ENCODE measurements at regions not wholly inside any gene's neighbourhood (a gene's known extent, or its start where the extent isn't known, plus 50 kb on each side); places are given as distances from the start of the nearest gene placed in this dataset.

DNA sequence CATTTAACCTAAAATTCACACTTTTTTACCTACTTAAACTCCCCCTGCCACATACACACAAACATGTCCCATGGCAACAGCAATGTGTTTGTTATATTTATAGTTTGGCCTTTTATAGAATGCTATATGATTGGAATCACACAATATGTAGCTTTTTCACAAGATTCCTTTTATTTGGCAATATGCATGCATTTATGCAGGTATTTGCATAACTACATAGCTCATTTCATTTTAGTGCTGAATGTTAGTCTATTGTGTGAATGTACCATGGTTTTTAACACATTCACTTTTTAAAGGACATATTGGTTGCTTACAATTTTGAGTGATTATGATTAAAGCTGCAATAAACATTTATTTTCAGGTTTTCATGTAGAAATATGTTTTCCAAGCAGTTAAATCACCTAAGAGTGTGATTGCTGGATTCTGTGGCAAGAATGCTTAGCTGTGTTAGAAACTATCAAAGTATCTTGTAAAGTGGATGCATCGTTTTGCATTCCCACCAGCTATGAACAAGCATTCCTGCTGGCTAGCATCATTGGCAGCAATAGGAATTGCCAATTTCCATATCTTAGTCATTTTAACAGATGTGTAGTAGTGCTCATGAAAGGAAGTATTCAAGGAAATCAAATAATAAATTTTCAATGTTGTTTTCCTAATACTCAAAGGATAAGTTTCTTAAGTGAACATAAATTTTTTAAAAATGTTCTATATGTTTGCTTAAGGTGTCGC is 557.0 kb downstream of the SLITRK1 start:
- DNase-seq, result no peak

DNA sequence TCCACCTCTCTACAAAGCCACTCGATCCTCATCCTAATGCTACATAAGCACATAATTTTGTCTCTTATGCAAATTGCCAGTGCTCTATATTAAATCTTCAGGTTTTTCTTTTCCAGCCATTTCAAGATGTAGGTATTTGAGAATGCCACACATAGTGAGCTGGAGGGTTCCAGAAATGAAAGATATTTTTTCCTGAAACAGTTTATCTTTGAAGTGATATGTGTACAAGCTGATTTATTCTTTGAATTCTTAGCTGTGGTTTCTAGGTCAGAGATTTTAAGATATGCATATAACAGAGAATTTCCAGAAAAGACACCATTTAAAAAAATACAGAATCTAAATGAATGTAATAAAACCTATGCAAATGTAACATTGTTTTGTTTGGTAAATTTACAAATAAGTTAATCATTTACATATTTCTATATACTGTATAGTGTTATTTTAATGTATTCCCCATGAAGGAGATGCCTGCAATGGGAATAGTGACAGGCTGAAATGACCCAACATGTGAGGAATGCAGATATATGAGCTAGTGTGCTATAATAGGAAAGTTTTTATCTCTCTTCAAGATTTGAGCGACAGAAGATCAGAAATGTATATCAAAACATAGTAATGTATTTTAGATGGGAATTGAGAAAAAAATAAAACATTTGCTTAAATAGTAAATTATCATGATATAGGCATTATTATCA is 570.2 kb downstream of the SLITRK1 start:
- no peak for DNase-seq

DNA sequence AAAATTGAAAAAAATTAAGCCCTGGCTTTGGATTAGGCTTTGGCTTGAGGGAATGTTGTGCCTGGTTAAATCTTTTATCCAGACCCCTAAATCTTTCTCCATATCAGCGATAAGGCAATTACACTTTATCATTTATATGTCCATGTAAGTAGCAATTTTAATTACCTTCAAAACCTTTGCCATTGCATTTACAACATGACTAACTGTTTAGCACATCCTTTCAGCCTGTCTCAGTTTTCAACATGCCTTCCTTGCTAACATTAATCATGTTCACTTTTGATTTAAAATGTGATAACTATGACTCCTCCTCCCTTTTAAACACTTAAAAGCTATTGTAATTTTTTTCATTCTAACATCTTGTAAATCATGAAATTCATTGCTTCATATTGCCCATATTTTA is 583.7 kb downstream of the SLITRK1 start:
- no peak for DNase-seq

DNA sequence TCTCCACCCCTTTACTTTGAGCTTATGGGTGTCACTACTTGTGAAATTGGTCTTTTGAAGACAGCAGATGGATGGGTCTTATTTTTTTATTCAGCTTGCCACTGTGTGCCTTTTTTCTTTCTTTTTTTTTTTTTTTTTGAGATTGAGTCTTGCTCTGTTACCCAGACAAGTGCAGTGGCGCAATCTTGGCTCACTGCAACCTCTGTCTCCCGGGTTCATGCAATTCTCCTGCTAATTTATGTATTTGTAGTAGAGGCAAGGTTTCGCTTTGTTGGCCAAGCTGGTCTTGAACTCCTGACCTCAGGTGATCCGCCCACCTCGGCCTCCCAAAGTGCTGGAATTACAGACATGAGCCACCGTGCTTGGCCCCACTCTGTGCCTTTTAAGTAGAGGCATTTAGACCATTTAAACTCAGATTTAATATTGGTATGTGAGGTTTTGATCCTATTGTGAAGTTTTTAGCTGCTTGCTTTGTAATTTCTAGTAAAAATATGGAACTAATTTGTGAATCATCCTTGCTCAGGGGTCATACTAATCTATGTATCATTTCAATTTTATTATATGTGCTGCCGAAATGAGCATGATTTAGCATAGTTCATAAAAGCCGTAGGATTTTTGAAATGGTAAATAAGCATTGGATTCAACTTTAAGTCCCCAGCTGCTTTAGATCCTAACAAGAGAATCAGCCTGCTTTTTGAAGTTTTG is 584.5 kb downstream of the SLITRK1 start:
- no peak for DNase-seq

DNA sequence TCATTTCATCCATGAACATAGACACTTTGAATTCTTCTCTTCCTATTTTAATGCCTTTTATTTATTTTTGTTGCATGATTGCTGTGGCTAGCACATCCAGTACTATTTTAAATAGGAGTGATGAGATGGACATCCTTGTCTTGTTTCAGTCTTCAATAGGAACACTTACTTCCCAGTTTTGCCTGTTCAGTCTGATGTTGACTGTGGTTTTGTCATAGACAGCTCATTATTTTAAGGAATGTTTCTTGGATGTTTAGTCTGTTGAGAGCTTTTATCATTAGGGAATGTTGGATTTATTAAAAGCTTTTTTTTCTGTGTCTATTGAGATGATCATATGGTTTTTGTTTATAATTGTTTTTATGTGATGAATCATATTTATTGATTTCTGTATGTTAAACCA is 586.6 kb downstream of the SLITRK1 start:
- DNase-seq, result no peak

DNA sequence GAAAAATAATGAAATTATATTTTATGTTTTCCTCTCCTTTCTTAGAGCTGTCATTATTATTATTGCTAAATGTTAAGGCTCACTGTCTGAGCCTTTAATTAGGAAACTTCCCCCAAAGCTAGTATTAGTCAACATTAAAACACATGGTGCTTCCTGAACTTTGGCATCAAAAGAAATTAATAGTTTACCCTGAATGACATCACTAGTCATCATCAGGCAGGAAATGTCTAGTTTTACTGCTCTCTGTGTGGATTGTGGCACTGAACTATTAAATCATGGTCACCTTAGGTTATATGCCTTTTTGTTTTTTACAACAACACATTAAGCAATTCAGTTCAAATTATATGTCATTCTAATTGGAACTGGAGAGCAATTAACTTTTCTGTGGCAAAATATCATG is 595.5 kb downstream of the SLITRK1 start:
- no peak for DNase-seq

DNA sequence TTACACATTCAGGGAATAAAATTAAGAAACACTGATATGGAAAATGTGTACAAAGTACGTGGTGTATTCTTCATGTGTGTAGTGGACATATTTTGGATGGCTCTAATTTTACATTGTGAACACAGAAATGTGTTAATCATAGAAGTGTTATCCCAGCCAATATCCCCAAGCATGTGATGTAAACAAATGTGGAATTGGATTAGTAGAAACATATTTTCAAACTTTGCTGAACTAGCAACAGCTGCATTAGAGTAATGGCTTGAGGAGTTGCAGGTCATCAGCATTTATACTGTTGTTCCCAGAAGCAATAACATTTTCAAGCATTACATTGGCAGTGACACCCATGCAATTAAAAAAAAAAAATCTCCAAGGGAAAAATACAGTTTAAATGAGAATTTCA is 600.6 kb downstream of the SLITRK1 start:
- no peak for DNase-seq

DNA sequence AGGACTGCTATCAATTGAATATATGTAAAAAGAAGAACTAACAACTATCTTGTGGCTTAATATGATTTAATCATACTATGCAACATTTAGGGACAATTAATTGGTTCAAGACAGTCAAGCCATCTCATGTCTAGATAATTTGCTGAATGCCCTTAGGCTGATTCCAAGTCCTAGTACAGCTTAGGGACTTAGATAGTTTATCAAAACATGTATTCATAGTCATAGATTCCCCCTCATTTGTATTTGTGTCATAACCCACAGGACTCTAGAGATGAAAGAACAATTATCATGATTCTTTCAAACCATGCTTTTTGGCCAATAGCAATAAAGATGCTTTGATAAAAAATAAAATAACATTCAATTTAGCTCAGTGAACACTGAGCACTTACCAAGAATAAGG is 607.6 kb downstream of the SLITRK1 start:
- DNase-seq, result no peak

DNA sequence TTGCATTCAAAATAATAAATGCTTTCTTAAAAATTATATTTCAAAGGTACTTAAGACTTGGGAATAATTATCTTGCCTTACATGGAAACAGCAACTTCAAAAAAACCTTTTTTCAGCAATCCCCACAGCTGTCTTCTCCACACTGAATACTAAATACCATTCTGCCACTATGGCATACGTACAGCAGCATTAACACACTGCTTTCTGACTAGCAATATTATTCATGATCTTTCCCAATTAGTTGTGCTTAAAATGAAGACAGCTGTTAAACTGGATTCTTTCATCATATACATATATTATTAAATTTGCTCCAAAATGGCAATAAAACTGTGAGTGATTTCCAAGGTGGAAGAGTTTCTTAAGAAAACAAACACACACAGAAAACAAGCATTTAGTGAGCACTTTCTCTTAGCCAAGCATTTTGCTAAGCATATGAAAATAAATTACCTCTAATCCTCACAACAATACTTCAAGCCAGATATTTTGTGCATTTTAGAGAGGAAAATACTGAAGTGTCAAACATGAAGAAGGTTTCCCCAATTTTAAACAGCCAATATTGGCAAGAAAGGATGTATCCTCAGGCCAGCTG is 609.5 kb downstream of the SLITRK1 start:
- DNase-seq, result no peak

DNA sequence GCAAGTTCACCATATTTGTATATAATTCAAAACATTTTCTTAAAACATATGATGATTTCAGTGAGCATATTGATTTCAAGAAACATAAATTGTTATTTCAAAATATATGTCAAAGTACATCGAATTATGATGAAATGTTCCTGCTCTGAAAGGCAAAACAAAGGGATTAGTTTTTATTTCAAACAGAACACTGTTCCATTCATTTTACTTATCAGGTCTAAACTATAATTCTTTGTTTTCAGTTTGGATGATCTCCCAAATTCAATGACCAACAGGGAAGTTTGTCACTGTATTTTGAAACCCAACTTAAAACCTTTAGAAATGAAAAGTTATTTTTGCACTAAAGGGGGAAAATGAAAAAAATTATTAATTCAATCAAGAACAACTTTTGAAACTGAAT is 610.2 kb downstream of the SLITRK1 start:
- no peak for DNase-seq

DNA sequence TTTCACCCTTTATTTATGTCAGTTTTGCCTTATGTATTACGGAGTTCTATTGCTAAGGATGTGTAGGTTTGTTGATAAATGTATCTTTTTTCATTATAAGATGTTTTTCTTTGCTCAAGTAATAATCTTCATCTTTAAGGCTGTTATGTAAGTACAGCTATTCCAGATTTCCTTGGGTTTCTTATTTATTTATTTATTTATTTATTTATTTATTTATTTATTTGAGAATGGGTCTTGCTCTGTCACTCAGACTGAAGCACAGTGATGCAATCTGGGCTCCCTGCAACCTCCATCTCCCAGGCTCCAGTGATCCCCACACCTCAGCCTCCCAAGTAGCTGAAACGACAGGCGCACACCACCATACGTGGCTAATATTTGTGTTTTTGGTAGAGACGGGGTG is 617.0 kb downstream of the SLITRK1 start:
- DNase-seq, result no peak

DNA sequence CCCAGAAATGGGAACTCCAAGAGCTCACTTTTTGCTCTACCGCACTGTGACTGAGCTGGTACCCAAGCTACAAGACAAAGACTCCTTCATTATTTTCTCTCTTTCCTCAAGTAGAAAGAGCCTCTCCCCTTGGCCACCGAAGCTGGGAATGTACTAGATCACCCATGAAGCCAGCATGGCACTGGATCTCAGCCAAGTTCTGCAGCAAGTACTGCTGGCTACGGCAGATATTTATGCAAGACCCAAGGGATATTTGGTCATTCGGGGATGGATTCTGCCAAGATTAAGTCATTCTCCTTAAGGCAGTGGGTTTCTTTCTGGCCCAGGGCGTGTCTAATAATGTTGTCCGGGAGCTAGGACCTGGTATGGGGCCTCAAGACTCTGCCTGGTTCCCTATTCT is 633.5 kb downstream of the SLITRK1 start:
- DNase-seq, result no peak

DNA sequence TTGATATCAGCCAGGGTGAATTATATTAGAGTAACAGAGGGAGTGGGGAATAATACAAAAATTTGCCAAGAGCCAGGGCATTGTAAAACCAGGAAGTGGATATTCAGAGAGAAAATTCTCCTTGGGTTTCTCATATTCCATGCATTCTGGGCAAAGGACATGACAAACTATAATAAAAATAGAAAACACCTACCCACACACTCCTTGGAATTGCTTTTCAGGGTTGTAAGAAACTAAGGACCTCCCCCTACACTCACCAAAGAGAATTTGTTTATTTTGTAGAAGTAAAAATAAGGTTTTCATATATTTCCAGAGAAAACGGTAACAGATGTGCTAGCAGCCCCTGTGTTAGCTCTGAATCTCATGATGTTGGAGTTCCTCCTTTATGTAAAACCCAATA is 649.6 kb downstream of the SLITRK1 start:
- DNase-seq, result no peak

DNA sequence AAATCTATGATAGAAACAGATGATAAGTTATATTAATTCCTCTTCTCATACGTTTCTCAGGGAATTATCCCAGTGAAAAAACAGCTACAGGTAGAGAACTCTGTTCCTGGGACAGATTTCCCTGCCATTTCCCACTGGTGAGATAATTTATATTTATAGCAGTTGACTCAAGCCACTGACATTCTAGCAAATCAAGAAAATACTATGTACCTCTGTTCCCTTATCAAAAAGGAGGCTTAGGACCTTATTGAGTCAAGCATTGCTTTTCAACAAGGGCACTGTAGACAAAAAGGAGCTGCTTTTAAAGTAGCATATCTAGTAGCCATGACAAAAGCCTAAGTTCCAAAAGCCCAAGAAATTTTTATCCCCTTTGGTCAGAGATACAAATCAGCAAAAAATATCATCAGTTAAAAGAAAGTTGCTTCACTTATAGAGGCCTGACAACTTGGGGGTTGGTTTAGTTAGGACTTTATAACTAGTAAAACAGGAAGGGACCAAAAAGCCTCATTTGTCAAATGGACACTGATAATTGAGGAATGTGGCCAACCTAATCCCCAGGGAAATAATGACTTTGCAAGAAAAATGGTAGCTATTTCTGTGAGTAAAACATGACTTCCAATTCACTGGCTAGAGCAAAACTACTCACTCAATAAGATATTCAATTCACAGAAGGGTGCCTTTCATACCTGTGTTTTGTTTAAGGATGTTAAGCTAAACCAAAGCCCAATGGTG is 652.5 kb downstream of the SLITRK1 start:
- no peak for DNase-seq

DNA sequence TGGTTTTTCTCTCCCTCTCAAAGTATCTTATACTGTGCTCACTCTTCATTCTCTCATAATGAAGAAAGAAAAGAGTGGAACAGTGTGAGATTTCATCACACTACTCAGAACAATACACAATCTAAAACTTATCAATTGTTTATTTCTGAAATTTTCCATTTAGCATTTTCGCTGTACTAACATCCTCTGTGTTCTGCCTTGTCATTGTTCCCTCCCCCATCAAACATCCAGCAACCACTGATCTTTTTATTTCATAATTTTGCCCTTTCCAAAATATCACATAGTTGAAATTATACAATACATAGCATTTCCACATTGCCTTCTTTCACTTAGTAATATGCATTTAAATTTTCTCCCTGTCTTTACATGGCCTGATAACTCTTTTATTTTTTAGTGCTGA is 658.7 kb downstream of the SLITRK1 start:
- DNase-seq, result no peak

DNA sequence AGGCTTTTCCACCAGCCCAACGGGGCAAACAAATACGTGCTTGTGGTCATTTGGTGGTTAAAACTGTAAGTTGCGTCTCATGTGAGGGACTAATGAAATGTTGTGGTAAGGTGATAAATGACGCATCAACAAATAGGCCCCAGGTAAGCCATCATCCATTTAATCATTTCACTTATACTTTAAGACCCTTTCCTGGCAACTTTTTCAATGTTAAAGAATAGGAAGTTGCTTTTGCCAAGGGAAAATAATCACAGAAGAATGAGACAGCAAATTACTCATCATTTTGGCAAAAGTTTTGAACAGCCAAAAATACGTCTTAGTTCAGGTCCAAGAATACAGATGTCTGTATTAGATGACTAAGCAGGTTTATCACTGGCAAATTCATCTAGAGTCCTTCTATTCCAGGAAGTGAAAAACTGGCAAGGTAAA is 660.4 kb downstream of the SLITRK1 start:
- no peak for DNase-seq

DNA sequence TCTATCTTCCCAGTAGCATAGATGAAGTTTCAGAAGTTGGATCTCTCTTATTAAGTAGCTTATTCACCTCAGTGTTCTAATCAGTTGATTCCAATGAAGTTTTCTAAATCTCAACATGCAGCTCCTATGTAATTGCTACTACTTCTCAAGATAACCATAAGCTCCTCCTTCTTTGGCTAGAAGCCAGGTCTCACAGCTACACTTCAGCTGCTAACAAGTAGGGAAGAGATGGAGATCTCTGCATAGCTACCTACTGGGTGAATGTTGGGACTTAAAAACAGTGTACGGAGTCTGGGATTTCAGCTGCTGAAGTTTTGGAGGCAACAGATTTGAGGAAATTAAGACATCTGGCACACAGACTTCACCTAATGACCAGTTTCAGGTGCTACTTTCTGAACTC is 661.0 kb downstream of the SLITRK1 start:
- no peak for DNase-seq

DNA sequence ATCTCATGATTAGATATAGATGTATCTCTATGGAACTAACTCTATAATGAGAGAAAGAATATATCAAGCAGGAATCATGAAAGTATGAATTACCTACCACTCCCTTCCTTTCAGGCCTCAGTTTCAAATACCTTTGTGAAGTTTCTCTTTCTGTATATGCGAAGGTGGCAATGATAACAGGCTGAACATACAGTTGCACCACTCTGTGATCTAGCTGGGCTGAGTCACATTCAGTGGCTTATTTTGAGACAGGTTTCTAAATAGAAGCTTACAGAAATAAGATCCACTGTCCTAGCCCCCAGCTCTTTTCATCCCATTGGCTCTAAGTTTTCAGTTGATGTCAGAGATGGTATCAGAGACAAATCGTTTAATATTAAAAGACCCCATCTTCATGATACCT is 662.0 kb downstream of the SLITRK1 start:
- no peak for DNase-seq

DNA sequence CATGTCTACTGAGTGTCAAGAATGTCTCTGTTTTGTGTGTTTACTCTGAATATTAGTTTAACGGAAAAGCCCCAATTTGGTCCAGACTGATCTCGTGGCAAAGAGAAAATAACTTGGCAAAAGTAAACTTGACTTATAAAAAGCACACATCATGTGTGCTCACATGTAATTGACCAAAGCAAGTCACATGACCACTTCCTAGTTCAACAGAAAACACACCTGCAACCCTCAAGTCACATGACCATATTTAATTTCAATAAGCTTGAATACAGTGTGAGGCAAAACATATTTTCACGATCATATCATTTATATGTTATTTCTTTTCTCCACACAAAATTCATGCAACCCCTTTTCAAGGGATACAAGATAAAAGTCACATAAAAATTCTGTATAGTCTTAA is 662.4 kb downstream of the SLITRK1 start:
- DNase-seq, result no peak

DNA sequence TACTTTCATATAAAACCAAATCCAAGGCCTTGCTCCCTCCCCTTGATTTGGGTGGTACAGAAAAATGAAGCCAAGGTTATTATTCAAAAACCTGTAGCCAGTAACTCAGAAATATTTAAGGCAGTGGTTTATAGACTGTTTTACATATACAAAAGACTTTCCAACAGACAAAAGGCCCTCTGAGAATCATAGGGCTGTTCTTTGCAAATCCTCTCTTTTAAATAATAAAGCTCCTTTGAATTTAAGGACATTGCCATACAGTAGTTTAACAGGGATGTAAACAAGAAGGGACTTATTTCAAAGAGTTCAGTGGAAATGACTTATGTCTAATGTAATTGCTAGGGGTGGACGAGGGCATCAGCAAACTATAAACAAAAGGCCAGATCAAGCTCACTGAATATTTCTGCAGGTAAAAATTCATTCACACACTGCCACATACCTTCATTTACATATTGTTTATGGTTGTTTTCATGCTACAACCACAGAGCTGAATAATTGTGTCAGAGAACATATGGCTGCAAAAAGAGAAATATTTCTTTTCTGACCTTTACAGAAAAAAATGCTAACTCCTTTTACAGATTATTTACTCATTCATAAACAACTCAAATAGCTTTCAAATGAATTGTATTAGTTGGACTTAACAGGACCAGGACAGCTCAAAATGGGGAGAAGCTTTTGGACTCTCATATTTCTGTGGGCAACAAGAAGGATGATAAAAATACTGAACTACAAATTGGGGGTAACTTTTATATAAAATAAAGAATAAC is 665.6 kb downstream of the SLITRK1 start:
- no peak for DNase-seq

DNA sequence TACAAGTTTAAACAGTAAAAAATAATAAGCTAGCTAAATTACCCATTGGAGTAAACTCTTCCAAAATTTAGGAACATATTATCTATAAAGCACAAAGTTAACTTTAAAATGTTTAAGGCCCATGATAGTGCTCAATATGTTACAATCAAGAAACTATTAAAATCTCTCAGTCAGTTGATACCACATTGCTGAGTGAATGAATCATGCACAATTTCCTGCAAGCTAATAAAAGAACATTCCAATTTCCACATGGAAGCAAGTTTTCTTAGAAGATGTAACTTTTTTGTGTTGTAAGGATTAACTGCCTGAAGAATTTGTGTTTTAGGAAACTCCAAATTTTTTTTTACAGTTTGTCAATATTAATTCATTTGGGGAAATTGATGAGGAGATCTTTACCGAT is 666.6 kb downstream of the SLITRK1 start:
- no peak for DNase-seq

DNA sequence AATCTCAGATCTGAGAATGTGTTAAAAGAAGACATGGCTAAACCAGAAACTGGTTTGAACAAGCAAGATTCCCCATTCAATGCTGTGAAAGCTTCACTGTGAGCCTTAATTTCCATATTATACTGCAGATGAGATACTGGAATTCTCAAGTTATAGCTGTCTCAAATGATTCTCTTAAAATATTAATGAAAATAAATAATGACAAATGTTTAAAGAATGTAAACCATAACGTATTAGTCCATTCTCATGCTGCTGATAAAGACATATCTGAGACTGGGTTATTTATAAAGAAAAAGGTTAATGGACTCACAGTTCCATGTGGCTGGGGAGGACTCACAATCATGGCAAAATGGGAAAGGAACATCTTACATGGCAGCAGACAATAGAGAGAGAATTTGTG is 667.8 kb downstream of the SLITRK1 start:
- DNase-seq, result no peak

Measured in T-helper 1 cell (primary cell).